ENCODE measurements at regions not wholly inside any gene's neighbourhood (a gene's known extent, or its start where the extent isn't known, plus 50 kb on each side); places are given as distances from the start of the nearest gene placed in this dataset.

DNA sequence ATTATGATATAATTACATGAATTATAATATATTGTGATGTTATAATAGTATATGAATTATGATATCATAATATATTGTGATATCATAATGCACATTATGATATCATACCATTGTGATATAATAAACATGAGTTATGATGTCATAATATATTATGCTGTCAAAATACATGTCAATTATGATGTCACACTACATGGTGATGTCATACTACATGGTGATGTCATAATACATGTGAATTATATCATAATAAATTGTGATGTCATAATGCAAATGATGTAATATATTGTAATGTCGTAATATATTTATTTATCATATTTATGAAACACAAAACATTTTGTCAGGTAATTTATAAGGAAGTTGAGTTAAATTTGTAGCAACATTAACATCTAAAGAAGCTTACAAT, 1950.1 kb downstream of the TP53TG3F start:
- no peak overlapping the region for H4K91ac ChIP-seq (ENCODE audit: insufficient read length, low read depth, low read length)
- H3K4me2 ChIP-seq (ENCODE audit: insufficient read depth, insufficient read length, low read length) = no peak overlapping the region
- H3K4me1 Mint-ChIP-seq = no peaks in the 10 kb centered on the region
- no peaks in the 10 kb centered on the region for H3K27me3 ChIP-seq (ENCODE audit: insufficient read depth, low read length)
- H4K8ac ChIP-seq (replicated peaks; ENCODE audit: insufficient read length, low read depth, low read length) = no peak overlapping the region
- no peak overlapping the region for H4K5ac ChIP-seq (ENCODE audit: insufficient read length, low read depth, low read length)
- H3K36me3 Mint-ChIP-seq (ENCODE audit: insufficient read depth in 1 of 3, low read depth in 3 of 3) = peaks cover 0 to 20% (median 5%) of the 10 kb centered on the region in 3 experiments; a peak in 6 of 7 replicates
- no peak overlapping the region for H3K14ac ChIP-seq (ENCODE audit: insufficient read depth, low read length)
- no peak overlapping the region for H3K27ac ChIP-seq (ENCODE audit: insufficient read length, low read depth, low read length)
- no peaks in the 10 kb centered on the region for H3K79me1 ChIP-seq (ENCODE audit: insufficient read depth, low read depth, low read length, poor library complexity, severe bottlenecking)
- no peak overlapping the region for H3K23ac ChIP-seq (ENCODE audit: insufficient read length, low read depth, low read length)
- H2BK5ac ChIP-seq (ENCODE audit: insufficient read length, low read length) = no peak overlapping the region
- TF ChIP-seq, protein P1, sequence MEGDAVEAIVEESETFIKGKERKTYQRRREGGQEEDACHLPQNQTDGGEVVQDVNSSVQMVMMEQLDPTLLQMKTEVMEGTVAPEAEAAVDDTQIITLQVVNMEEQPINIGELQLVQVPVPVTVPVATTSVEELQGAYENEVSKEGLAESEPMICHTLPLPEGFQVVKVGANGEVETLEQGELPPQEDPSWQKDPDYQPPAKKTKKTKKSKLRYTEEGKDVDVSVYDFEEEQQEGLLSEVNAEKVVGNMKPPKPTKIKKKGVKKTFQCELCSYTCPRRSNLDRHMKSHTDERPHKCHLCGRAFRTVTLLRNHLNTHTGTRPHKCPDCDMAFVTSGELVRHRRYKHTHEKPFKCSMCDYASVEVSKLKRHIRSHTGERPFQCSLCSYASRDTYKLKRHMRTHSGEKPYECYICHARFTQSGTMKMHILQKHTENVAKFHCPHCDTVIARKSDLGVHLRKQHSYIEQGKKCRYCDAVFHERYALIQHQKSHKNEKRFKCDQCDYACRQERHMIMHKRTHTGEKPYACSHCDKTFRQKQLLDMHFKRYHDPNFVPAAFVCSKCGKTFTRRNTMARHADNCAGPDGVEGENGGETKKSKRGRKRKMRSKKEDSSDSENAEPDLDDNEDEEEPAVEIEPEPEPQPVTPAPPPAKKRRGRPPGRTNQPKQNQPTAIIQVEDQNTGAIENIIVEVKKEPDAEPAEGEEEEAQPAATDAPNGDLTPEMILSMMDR (conservative IDR thresholded peaks at IDR 0.05) = no peak
- H3K23me2 ChIP-seq (ENCODE audit: insufficient read length, low read depth, low read length, poor library complexity, severe bottlenecking) = no peaks in the 10 kb centered on the region
- H2BK12ac ChIP-seq (ENCODE audit: insufficient read length, low read depth, low read length) = no peak overlapping the region
- no peak overlapping the region for H2BK20ac ChIP-seq (ENCODE audit: low read depth, low read length, poor library complexity, severe bottlenecking)
- H2AFZ ChIP-seq (ENCODE audit: low read length) = no peak overlapping the region
- H3K9ac ChIP-seq (ENCODE audit: extremely low read depth, insufficient read length, low read length) = no peak overlapping the region
- H3K4me3 Mint-ChIP-seq = no peak overlapping the region
- H3T11ph ChIP-seq (ENCODE audit: low read length) = no peak overlapping the region
- no peaks in the 10 kb centered on the region for H3K27me3 Mint-ChIP-seq (ENCODE audit: low read depth)
- H2BK15ac ChIP-seq (ENCODE audit: low read depth, low read length) = no peak overlapping the region
- H4K20me1 ChIP-seq (ENCODE audit: control insufficient read depth, insufficient read depth, insufficient read length) = no peaks in the 10 kb centered on the region
- H3K9me3 ChIP-seq (ENCODE audit: control insufficient read depth, low read depth, low read length) = peaks cover 70% of the 10 kb centered on the region
- WGBS (ENCODE audit: extremely low coverage, insufficient read length, low lambda C conversion rate) = no CpG with 5 or more reads among the region's 1 CpG
- no peaks in the 10 kb centered on the region for H3K79me2 ChIP-seq (ENCODE audit: insufficient read depth, low read length)
- no peaks in the 10 kb centered on the region for H3K4me1 ChIP-seq (ENCODE audit: insufficient read depth, low read length)
- no peak overlapping the region for H2BK120ac ChIP-seq (ENCODE audit: low read depth, low read length, poor library complexity, severe bottlenecking)
- no peak overlapping the region for H2AK5ac ChIP-seq (ENCODE audit: insufficient read length, low read length)
- DNase-seq = no peak
- no peak overlapping the region for H3K4ac ChIP-seq (ENCODE audit: low read depth, low read length)
- peaks cover 88 to 89% of the 10 kb centered on the region in 2 experiments for H3K9me3 Mint-ChIP-seq
- H3K27ac Mint-ChIP-seq = no peak overlapping the region
- H3K18ac ChIP-seq (ENCODE audit: insufficient read length, low read depth, low read length) = no peak overlapping the region
- H3K56ac ChIP-seq (ENCODE audit: insufficient read length, low read depth, low read length) = no peak overlapping the region

Data from H9 (cell line).